NCI-H1105 (cell line): ENCODE measurements at regions not wholly inside any gene's neighbourhood (a gene's known extent, or its start where the extent isn't known, plus 50 kb on each side); places are given as distances from the start of the nearest gene placed in this dataset.
"Not testable (repeated sequence)": the region's sequence is repeated elsewhere in the genome, so short reads cannot be mapped to it uniquely, and the experiment has no call there.

ENCODE experiments used
- DNase-seq: peaks from one replicate; lab custom pipeline; 2025; lab: John Stamatoyannopoulos, UW

DNA sequence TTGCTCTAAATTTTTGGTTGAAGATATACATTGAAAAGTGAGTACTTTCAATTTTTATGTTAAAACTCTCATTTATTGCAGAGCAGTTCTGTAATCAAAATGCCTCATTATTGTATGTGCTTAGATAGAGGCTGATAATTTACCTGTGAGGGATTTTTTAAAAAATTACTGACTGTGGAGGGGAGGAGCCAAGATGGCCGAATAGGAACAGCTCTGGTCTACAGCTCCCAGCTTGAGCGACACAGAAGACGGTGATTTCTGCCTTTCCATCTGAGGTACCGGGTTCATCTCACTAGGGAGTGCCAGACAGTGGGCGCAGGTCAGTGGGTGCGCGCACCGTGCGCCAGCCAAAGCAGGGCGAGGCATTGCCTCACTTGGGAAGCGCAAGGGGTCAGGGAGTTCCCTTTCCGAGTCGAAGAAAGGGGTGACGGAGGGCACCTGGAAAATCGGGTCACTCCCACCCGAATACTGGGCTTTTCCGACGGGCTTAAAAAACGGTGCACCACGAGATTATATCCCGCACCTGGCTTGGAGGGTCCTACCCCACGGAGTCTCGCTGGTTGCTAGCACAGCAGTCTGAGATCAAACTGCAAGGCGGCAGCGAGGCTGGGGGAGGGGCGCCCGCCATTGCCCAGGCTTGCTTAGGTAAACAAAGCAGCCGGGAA lies 89.4 kb downstream of the DDX11 start:
- not testable (repeated sequence) for DNase-seq

DNA sequence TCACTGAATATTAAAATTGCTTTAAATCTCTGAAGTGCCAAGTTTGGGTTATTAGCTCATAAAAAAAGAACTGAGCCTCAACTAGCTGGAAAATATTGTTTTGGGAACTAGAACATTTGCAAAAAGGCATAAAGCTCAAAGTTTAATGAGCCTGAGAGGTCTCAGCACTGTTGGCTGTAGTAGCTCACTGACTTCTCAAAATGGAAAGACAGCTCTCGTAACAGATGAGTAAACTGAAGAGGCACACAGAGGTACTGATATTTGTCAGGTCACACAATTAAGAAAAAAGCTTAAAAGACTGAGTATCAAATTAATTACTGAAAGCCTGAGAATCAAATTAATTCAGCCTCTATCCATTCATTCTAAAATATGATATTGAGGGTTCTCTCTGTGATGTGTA lies 100.6 kb downstream of the DDX11 start:
- DNase-seq = not testable (repeated sequence)

DNA sequence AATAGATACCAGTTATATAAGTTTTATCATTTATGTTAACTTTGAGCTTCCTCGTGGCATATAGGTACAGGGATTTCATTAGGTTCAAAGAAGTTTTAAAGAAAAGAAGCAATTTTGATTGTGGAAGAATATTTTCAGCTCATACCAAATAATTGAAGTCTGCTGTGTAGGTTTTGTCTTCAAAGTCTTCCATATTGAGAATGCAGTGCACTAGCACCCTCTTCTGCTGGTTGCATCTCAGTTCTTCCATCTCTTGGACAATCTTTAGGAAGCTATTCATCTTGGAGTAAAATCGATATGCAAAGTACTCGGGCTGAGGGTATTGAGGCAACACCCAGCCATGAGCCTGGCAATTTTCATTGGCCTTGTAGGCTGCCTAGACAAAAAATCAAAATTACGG lies 103.9 kb downstream of the DDX11 start:
- not testable (repeated sequence) for DNase-seq

DNA sequence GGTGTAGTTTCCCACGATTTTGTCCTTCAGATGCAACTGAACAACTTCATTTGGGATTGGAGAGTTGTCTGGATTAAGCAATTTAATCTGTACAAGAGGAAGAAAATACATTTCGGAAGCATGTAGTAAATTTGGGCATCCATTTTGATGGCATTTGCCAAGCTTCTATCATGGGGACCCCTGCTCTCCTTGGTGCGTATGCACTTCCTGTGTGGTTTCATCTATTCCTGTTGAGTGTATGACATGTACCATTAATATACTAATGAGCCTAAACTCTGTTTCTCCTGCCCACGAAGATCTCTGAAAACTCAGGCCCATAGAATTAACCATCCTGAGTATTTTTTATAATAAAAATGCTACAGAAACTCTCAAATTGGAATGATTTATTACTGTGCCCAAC lies 105.2 kb downstream of the DDX11 start:
- not testable (repeated sequence) for DNase-seq

DNA sequence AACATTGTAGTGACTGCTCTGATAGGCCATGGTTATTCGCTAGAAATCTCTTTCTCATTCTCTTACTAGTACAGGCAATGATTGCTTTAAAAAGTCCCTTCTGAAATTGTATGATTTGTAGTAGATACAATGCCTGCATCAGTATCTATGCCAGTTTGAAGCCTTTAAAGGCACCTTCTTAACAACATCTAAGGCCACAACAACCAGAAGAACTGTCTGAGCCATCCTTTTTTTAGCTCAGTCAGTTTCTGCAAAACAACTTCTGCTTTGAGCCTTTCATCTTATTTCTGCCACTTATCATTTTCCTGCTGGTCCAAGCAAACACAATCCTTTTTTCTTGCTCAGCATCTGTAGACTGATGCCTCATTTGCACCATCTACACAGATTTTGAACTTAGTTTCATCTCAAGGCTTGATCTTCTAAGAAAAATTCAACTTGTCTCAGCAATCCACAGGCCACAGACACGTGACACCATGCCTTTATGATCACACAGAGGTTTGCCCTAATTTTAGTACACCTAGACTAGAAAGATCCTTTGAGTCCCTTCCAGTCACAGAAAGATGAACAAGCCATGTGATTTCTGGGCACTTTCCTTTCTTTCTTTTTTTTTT lies 106.1 kb downstream of the DDX11 start:
- DNase-seq = not testable (repeated sequence)

DNA sequence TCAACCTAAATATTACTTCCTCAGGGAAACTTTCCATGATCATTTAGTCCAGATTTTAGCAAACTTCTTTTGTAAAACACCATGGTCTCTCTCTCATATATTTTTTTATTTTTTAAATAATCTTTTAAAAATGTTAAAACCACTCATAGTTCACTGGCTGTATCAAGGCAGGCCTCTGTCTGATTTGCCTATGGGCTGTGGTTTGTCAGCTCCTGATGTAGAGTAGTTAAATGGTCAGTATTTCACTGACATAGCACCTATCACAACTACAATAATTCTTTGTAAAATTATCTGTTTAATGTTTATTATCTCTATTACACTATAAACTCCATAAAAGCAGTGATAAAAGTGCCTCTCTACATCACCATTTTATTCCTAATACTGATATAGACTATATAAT lies 108.9 kb downstream of the DDX11 start:
- not testable (repeated sequence) for DNase-seq

DNA sequence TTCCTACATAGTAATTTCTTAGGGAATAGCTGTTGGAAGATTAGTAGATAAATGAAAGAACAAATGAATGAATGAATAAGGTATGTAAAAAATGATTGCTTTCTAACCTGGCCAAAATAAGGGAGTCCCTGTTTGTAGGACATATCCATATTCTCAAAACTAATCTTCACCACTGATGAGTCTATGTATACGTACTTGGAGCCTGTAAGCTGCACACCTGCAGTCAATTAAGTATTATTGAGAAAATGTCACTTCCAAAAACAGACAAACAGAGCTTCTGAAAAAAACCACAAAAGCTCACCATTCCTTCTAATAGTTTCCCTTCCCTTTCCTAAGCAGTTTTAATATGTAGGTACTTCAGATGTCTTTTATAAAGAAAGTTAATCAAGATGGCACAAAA lies 109.4 kb downstream of the DDX11 start:
- DNase-seq = not testable (repeated sequence)

DNA sequence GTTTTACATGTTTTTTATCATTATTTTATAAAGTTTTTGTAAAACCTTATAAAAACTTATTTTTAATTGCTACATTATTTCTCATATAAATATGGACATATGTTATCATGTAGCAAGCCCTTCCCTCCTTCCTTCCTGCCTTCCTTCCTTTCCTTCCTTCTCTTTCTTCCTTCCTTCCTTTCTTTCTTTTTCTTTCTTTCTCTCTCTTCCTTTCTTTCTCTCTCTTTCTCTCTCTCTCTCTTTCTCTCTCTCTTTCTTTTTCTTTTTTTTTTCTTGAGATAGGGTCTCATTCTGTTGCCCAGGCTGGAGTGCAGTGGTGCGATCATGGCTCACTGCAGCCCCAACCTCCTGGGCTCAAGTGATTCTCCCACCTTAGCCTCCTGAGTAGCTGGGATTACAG lies 110.2 kb downstream of the DDX11 start:
- DNase-seq = not testable (repeated sequence)

DNA sequence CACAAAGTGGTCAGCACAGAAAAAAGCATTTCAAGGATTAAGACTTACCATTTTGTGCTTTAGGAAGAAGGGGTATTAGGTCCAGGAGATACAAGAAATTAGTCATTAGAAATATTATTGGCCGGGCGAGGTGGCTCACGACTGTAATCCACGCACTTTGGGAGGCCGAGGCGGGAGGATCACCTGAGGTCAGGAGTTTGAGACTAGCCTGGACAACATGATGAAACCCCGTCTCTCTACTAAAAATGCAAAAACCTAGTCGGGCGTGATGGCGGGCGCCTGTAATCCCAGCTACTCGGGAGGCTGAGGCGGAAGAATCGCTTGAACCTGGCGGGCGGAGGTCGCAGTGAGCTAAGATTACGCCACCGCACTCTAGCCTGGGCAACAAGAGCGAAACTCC lies 111.0 kb downstream of the DDX11 start:
- DNase-seq = not testable (repeated sequence)

DNA sequence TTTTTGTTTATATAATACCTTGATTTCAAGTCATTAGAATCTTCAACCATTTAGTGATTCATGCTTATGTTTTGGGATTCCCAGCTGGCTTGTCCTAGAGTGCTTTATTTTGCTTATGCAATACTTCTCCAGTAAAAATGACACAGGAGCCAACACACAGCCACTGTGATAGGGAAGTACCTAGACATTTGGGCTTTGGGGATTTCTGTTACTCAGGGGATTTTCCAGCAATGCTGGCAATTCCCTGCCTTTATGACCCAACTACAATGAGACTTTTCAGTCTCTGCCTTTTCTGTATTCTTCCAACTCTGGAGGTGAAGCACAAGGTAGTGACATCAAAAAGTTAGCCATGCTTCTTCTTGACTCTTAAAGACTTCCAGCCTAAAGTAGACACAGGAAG lies 119.0 kb downstream of the DDX11 start:
- DNase-seq = not testable (repeated sequence)

DNA sequence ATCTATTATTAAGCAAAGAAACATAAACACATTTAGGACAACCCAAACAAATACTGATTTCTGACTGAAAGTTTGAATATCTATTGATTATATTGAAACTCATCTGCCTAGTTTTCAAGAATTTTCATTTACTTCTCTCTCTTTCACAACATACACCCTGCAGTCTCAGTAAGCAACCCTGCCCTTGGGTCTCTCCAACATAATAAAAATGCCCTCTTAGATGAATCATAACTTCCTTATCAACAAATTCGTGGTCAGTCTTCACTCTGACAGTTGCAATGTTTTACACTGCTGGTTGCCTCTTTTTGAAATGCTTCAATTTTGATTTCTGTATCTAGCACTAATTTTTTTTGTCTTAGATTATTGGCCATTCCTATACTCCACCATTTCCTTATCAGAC lies 122.0 kb downstream of the DDX11 start:
- not testable (repeated sequence) for DNase-seq

DNA sequence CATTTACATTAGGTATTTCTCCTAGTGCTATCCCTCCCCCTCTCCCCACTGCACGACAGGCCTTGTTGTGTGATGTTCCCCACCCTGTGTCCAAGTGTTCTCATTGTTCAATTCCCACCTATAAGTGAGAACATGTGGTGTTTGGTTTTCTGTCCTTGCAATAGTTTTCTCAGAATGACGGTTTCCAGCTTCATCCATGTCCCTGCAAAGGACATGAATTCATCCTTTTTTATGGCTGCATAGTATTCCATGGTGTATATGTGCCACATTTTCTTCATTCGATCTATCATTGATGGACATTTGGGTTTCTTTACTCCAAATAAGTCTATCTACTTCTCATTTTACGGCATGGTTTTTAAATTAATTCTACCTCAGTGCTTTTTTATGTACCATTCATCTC lies 125.8 kb downstream of the DDX11 start:
- DNase-seq = not testable (repeated sequence)

DNA sequence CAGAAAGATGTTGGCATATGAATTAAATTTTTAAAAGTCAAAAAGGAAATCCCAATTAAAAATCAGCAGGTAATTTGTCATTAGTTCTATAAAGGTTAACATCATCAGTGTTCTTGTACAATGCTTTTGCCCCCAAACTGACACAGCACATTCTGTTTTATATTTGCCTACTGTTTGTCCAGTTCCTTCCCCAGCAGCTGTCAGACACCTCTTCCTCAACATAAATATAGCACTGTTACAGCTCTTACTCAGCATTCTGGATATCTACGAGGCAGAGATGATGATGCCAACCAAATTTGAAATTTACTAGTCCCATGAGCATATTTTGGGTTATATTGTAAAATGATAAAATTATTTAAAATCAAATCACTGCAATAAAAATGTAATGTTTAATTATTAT lies 124.6 kb downstream of the SINHCAF start:
- DNase-seq = no peak

DNA sequence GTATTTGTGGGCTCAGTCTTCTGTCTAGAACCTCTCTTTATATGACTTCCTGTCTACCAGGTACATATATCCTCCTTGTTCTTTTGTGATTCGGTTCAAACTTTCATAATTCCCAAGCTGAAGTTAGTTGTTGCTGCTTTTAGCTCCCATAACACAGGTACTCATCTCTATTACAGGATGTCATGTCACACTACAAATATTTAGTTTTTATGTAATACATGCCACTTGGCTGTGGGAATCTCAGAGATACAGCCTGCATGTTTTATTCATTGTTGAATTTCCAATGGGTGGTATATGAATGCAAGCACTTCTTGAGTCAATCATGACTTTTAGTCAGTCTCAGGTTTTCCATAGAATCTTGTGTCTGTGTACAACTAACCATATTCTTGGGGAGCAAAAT lies 122.7 kb downstream of the SINHCAF start:
- DNase-seq = no peak

DNA sequence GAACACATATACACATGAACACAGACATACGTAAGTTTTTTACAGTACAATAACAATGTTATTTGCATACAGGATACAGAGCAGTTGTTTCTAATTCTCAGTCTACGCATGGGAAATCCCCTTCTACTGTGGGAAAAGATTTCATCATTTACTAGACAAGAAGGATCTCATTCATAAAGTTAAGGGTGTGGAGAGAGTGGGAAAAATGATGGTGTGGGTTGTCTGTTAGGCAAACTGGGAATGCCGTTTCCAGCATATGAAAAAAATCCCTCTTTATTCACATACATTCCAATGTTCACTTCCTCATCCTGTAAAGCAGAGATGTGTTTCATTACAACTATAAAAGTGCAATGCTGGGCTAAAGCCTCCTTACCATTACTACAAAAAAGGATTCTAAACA lies 120.9 kb downstream of the SINHCAF start:
- DNase-seq = no peak

DNA sequence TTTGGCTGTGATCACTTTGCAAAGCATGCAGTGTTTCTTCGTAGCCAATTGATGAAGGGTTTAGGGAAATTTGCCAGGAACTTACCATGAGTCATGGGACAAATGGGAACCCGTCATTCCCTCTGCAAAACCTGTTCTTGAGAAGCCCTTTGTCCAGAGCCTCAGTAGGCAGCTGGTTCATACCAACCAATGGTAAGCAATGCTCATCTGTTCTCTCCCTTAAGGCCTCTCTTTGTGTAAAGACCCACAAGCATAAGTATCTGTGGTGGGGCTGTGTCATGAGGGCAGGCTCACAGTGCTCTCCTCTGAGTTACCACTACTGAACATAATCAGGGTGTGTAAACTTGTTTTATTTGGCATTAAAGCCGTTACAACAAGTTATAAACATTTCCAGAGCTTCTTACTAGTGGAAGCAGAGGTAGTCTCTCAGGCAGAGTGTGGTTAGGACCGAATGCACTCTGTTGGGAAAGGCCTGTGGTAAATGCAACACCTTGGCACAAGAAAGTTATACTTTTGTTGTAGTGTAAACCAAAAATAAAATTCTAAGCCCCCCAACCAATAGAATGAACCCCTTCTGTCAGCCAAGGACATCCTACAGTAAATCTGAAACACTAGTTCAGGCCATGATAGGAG lies 119.8 kb downstream of the SINHCAF start:
- no peak for DNase-seq

DNA sequence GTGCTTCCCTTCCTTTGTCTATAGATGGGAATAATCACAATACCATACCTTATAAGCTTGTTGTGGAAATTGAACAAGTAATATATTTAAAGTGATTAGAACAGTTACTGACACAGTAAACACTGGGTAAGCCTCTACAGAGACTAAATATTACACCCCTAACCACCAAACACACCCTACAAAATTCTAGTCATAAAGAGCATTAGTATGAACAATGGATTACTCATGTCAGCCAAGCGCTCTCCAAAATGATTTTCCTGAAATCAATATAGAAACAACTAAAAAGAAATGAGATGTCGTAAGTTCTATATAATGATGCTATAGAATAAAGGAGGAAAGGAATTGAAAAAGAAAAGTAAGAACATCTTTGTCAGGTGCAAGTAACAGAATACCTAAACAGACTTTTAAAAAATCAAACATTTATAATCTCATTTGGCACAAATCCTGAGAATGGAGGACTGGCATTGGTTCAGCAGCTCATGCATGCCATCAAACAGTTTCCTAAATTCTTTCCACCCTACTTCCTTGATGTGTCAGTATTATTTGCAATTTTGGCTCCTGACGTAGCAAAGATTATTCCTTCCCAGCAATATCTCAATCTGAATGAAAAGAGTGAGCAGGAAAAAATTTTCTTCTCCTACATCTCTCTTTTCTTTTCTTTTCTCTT lies 118.0 kb downstream of the SINHCAF start:
- no peak for DNase-seq

DNA sequence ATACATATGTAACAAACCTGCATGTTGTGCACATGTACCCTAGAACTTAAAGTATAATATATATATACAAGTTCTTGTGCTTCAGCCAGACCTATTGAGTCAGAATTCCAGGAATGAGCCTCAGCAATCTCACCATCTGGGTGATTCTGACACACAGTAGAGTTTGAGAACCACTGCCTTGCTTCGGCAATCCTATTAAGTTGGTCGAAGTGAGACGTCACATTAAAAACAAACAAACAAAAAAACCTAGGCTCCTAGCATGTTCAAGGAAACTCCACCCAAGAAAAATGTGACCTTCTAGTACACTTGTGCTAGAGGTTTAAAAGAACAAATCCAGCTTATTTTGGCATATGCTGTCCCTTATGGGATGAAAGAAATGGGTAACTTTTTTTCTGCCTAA lies 115.8 kb downstream of the SINHCAF start:
- no peak for DNase-seq

DNA sequence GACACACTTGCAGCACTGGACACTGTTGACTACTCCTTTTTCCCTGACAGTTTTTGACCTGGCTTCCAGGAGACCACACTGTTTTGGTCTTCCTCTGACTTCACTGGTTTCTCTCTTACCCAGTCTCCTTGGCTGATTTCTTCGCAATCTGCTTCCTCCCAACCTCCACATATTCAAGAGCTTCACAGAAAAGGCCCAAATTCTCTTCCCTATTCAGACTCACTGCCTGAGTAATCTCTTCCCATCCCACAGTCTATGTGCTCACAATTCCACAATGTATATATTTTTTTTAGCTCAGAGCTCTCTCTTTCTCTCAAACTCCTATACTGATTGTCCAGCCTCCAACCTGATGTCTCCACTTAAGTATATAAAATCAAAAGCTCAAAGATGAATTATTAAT lies 115.4 kb downstream of the SINHCAF start:
- DNase-seq = no peak

DNA sequence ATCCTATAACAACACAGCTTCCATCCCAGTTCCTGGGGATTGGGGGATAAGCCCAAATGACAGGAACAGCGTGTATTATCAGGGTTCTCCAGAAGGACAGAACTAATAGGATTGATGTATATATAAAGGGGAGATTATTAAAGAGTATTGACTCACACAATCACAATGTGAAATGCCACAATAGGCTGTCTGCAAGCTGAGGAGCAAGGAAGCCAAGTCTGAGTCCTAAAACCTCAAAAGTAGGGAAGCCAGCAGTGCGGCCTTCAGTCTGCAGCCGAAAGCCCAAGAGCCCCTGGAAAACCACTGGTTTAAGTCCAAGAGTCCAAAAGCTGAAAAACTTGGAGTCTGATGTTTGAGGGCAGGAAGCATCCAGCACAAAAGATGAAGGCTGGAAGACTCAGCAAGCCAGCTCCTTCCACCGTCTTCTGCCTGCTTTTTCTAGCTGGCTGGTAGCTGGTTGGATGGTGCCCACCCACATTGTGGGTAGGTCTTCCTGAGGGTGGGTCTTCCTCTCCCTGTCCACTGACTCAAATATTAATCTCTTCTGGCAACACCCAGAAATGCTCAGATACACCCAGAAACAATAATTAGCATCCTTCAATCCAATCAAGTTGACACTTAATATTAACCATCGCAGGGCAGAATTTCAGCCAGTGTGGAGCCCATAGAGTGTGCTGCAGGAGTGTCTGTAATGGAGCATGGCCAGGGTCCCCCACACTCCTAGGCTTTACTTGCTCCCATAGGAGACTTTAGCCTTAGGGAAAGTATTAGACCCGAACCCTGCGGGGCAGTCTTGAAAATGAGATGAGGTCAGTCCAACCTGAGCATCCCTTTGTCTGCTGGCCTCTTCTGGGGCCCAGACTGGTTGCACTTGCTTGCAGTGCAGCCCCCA lies 111.1 kb downstream of the SINHCAF start:
- DNase-seq = no peak

DNA sequence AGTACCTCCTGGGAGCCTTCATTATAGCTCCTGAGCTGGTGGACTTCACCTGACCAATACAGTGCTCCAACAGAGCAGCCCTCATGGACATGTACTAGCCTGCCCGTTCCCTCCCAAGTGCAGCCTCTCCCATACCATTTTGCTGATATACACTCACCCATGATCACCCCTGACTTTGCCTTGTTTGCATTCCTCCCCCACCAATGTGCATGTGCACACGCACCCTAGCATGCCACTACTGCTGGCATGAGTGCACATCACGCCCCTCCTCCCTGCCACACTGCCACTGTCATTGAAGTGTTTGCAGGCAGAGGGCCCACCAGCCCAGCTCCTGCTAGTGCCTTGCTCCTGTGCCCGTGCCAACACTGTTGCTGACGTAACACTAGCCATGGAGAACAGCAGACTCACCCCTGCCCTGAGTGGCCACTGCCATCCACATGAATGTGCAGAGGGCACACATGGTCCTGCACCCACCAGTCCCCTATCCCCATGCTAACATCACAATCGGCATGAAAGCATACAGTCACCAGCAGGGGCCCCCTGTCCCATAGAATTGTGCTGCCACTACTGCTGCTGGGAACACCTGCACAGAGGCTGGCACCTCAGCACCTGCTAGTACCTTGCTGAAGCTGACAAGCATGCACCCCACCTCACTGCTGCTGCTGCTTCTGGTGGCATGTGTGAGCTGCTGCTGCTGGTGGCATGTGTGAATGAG lies 110.3 kb downstream of the SINHCAF start:
- DNase-seq = no peak
